ENCODE measurements at regions not wholly inside any gene's neighbourhood (a gene's known extent, or its start where the extent isn't known, plus 50 kb on each side); places are given as distances from the start of the nearest gene placed in this dataset.

DNA sequence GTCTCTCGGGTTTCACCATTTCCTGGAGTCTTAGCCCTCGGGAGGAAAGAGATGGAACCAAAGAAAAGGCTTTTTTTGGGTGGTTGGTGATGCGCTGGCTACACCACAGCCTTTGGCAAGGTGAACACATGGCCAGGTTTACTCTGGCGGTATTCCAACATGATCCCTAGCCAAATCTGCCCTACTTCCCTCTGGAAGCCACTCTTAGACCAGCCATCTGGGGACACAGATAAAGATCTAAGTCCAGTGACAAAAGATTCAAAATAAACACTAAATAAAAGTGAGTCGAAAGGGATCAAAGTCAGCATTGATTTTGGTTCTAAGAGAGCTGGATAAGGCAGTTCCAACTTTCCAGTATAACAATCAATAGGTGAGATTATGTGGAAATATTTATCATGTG is 694.5 kb downstream of the VRK1 start:
- H3K27me3 ChIP-seq (ENCODE audit: control insufficient read depth in 2 of 2, insufficient read depth in 2 of 2, low read length in 2 of 2), result no peaks in the 10 kb centered on the region
- peaks cover 3% of the 10 kb centered on the region for H3K9me3 ChIP-seq (replicated peaks; ENCODE audit: control insufficient read depth, insufficient read depth, low read length)
- H4K20me1 ChIP-seq (replicated peaks; ENCODE audit: control insufficient read depth, extremely low read depth, insufficient read depth, low read length), result no peaks in the 10 kb centered on the region
- no peak overlapping the region for H3K4me2 ChIP-seq (ENCODE audit: insufficient read depth, low read length)
- H3K9me1 ChIP-seq (replicated peaks; ENCODE audit: control insufficient read depth, extremely low read depth, insufficient read depth, low read length), result no peaks in the 10 kb centered on the region
- DNase-seq (ENCODE audit: low read depth, low spot score) (no peak), FAIRE-seq (no peak)
- H2AFZ ChIP-seq (ENCODE audit: low read depth, low read length), result no peak overlapping the region
- dilution Hi-C loops (cut with MboI; ENCODE audit: extremely low pct_ligation_motif_present, low sequenced_read_pairs) (no loop called here), intact Hi-C loops (cut with micrococcal nuclease) (no loop called here)
- BruUV-seq (replicated peaks), result no TSS peak
- H3K4me1 ChIP-seq (ENCODE audit: control insufficient read depth, extremely low read depth, insufficient read depth, low read length), result no peaks in the 10 kb centered on the region
- CTCF ChIA-PET, result no interaction called here
- H3K4me3 ChIP-seq (replicated peaks in 1 of 3; ENCODE audit: insufficient read depth in 1 of 3, low read depth in 1 of 3, low read length in 3 of 3), result no peak overlapping the region
- no peak for TF ChIP-seq POLR2A (IDR thresholded peaks at IDR 0.05; ENCODE audit: low read depth, low read length)
- TF ChIP-seq FOS (IDR thresholded peaks at IDR 0.05; ENCODE audit: borderline replicate concordance, insufficient read depth, low read length), result no peak
- TF ChIP-seq JUN (IDR thresholded peaks at IDR 0.05; ENCODE audit: borderline replicate concordance, insufficient read depth, insufficient read length, low read depth), result no peak
- TF ChIP-seq EZH2 (IDR thresholded peaks at IDR 0.05; ENCODE audit: borderline replicate concordance, low read depth, low read length, severe bottlenecking), result no peak
- TF ChIP-seq, protein P1, sequence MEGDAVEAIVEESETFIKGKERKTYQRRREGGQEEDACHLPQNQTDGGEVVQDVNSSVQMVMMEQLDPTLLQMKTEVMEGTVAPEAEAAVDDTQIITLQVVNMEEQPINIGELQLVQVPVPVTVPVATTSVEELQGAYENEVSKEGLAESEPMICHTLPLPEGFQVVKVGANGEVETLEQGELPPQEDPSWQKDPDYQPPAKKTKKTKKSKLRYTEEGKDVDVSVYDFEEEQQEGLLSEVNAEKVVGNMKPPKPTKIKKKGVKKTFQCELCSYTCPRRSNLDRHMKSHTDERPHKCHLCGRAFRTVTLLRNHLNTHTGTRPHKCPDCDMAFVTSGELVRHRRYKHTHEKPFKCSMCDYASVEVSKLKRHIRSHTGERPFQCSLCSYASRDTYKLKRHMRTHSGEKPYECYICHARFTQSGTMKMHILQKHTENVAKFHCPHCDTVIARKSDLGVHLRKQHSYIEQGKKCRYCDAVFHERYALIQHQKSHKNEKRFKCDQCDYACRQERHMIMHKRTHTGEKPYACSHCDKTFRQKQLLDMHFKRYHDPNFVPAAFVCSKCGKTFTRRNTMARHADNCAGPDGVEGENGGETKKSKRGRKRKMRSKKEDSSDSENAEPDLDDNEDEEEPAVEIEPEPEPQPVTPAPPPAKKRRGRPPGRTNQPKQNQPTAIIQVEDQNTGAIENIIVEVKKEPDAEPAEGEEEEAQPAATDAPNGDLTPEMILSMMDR (IDR thresholded peaks at IDR 0.05; ENCODE audit: extremely low read depth in 1 of 2, insufficient read depth in 1 of 2, low read depth in 1 of 2, low read length in 2 of 2), result no peak
- H3K79me2 ChIP-seq (ENCODE audit: control insufficient read depth, insufficient read depth, low read length), result no peaks in the 10 kb centered on the region
- POLR2A ChIA-PET, result no interaction called here
- no peaks in the 10 kb centered on the region for H3K36me3 ChIP-seq (ENCODE audit: control insufficient read depth in 2 of 2, extremely low read depth in 1 of 2, insufficient read depth in 2 of 2, low read length in 2 of 2)
- H3K9ac ChIP-seq (replicated peaks; ENCODE audit: extremely low read depth, insufficient read depth, low read length), result no peak overlapping the region
- no peak overlapping the region for H3K27ac ChIP-seq (ENCODE audit: insufficient read depth, low read depth, low read length)

DNA sequence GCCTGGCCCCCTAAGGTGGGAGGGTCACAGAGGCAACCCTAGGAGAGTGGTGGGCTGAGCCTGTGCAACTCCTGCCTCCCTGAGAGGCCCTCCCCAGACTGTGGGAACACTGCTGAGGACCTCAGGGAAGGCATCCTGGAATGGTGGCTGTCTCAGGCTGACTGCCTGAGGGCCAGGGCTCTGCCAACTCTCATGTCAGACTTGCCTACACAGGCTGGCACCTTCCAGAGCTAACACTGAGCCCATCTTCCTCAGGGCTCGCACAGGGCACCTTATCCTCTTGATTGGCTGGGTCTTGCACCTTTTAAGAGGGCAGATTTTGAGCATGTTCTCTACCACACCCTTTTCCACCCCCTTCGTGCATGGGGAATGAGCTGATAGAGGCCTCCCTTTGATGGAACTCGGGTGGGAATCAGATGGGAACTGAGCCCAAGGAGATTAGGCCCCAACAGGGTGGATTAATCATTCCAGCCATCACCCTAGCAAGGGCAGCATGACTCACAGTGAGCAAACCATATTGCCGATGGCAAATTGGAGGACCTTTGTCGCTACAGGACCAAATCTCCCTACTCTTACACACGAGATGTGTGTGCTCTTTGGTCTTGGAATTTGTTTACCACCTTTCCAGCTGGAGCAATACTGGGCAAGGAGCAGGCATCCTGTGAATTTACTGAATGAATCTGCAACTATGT is 702.8 kb downstream of the VRK1 start:
- Histone ChIP-seq H3K4me1 (ENCODE audit: control insufficient read depth, extremely low read depth, insufficient read depth, low read length) (no peaks in the 10 kb centered on the region), H3K9ac (replicated peaks; ENCODE audit: extremely low read depth, insufficient read depth, low read length) (no peak overlapping the region), H3K9me3 (replicated peaks; ENCODE audit: control insufficient read depth, insufficient read depth, low read length) (peaks cover 2% of the 10 kb centered on the region), H3K4me3 (replicated peaks in 1 of 3; ENCODE audit: insufficient read depth in 1 of 3, low read depth in 1 of 3, low read length in 3 of 3) (no peak overlapping the region), H3K4me2 (ENCODE audit: insufficient read depth, low read length) (no peak overlapping the region), H3K27me3 (ENCODE audit: control insufficient read depth in 2 of 2, insufficient read depth in 2 of 2, low read length in 2 of 2) (no peaks in the 10 kb centered on the region), H2AFZ (ENCODE audit: low read depth, low read length) (no peak overlapping the region), H4K20me1 (replicated peaks; ENCODE audit: control insufficient read depth, extremely low read depth, insufficient read depth, low read length) (no peaks in the 10 kb centered on the region), H3K36me3 (ENCODE audit: control insufficient read depth in 2 of 2, extremely low read depth in 1 of 2, insufficient read depth in 2 of 2, low read length in 2 of 2) (no peaks in the 10 kb centered on the region), H3K27ac (ENCODE audit: insufficient read depth, low read depth, low read length) (no peak overlapping the region), H3K9me1 (replicated peaks; ENCODE audit: control insufficient read depth, extremely low read depth, insufficient read depth, low read length) (no peaks in the 10 kb centered on the region), H3K79me2 (ENCODE audit: control insufficient read depth, insufficient read depth, low read length) (no peaks in the 10 kb centered on the region)
- intact Hi-C loops (cut with micrococcal nuclease), result no loop called here
- TF ChIP-seq EZH2 (IDR thresholded peaks at IDR 0.05; ENCODE audit: borderline replicate concordance, low read depth, low read length, severe bottlenecking), result no peak
- TF ChIP-seq, protein P1 (IDR thresholded peaks at IDR 0.05; ENCODE audit: extremely low read depth in 1 of 2, insufficient read depth in 1 of 2, low read depth in 1 of 2, low read length in 2 of 2), result no peak
- no peak for TF ChIP-seq MYC (IDR thresholded peaks at IDR 0.05; ENCODE audit: low read depth, low read length)
- no peak for TF ChIP-seq FOS (IDR thresholded peaks at IDR 0.05; ENCODE audit: borderline replicate concordance, insufficient read depth, low read length)
- no peak for TF ChIP-seq POLR2AphosphoS5 (IDR thresholded peaks at IDR 0.05; ENCODE audit: insufficient read depth, low read depth, low read length)
- no peak for TF ChIP-seq GATA2 (IDR thresholded peaks at IDR 0.05; ENCODE audit: insufficient read depth, insufficient read length, low read depth, low read length)
- TF ChIP-seq JUN (IDR thresholded peaks at IDR 0.05; ENCODE audit: borderline replicate concordance, insufficient read depth, insufficient read length, low read depth), result no peak
- TF ChIP-seq, protein P2, sequence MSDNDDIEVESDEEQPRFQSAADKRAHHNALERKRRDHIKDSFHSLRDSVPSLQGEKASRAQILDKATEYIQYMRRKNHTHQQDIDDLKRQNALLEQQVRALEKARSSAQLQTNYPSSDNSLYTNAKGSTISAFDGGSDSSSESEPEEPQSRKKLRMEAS (IDR thresholded peaks at IDR 0.05; ENCODE audit: insufficient read depth, insufficient read length), result no peak
- no peak for TF ChIP-seq POLR2A (IDR thresholded peaks at IDR 0.05; ENCODE audit: low read depth, low read length)
- BruUV-seq (replicated peaks), result no TSS peak
- dilution Hi-C loops (cut with MboI; ENCODE audit: extremely low pct_ligation_motif_present, low sequenced_read_pairs), result no loop called here
- ChIA-PET CTCF (no interaction called here), POLR2A (no interaction called here)
- DNase-seq (ENCODE audit: low read depth, low spot score), result no peak
- FAIRE-seq, result no peak
